ENCODE measurements at regions not wholly inside any gene's neighbourhood (a gene's known extent, or its start where the extent isn't known, plus 50 kb on each side); places are given as distances from the start of the nearest gene placed in this dataset.
"Not testable (repeated sequence)": the region's sequence is repeated elsewhere in the genome, so short reads cannot be mapped to it uniquely, and the experiment has no call there.

DNA sequence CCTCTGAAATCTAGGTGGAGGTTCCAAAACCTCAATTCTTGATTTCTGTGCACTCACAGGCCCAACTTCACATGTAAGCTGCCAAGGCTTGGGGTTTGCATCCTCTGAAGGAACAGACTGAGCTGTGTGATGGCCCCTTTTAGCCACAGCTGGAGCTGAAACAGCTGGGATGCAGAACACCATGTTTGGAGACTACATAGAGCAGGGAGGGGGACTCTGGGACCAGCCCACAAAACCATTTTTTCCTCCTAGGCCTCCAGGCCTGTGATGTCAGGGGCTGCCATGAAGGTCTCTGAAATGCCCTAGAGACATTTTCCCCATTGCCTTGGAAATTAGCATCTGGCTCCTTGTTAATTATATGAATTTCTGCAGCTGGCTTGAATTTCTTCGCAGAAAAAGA is 1025.9 kb upstream of the NOVA1 start:
- no peak for DNase-seq (ENCODE audit: low spot score)

DNA sequence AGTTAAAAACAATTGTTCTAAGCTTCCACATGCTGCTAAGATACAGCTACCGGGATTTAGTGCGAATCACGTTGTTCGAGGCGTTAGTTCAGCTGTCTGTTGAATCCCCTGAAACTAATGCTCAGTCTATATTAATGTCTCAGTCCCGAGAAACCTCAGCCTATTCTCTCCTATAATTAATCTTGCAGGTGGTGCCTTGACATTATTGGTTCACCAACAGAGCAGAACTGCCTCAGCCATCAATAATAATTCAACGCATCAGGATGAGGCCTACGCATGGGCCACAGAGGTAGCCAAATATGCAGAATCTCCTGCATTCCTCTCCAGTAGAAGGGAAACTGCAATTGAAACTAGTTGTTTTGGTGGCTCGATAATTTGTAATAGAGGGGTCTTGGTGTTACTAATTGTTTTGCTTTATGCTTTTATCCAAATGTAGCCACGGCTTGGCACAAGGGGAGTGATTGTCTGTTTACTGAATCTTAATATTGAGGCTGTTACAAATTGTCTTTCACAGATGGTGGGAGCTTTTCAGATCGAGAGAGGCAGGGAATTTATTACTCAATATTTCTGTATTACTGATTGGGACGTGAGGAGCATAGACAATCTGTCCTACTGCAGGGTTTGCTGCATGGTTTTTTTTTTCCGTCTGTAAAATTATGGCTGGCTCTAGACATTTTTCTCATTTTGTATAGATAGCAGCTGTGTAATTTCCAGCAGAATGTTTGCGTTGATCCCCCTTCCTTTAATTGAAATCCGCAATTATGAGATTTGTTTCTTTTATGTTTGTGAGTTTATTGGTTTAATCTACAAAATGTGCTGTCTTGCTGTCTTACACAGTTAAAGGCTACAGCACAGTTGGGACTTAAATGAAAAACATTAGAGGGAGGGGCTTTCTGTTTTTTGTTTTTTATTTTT is 1036.5 kb upstream of the NOVA1 start:
- no peak for DNase-seq (ENCODE audit: low spot score)

DNA sequence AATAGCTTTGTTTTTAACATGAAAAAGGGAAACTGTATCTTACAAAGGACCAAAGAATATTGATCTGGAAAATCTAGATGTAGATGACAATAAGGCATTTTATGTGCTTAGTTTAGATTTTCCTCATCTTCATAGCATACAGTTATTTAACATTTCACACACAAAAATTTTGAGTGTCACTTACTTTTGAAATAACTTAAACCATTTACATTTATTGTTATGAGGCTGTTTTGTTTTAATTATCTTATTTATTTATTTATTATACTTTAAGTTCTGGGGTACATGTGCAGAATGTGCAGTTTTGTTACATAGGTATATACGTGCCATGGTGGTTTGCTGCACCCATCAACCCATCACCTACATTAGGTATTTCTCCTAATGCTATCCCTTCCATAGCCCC is 1042.9 kb upstream of the NOVA1 start:
- DNase-seq (ENCODE audit: low spot score), result not testable (repeated sequence)

DNA sequence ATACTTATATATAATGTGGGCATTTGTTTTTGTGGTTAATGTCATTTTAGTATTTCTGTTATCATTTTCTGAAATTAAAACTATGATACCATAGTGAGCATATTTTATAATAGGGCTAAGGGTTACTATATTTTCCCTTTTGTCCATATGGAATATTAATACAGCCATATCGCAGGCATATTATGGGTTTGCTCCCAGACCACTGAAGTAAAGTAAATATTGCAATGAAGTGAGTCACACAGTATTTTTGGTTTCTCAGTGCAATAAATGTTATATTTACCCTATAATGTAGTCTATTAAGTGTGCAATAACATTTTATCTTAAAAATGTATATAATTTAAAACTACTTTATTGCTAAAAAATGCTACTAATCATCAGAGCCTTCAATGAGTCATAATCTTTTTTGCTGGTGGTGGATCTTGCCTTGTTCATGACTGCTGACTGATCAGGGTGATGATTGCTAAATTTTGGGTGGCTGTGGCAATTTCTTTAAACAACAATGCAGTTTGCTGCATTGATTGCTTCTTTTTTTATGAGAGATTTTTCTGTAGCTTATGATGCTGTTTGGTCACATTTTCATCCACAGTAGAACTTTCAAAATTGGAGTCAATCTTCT is 1044.5 kb upstream of the NOVA1 start:
- no peak for DNase-seq (ENCODE audit: low spot score)

DNA sequence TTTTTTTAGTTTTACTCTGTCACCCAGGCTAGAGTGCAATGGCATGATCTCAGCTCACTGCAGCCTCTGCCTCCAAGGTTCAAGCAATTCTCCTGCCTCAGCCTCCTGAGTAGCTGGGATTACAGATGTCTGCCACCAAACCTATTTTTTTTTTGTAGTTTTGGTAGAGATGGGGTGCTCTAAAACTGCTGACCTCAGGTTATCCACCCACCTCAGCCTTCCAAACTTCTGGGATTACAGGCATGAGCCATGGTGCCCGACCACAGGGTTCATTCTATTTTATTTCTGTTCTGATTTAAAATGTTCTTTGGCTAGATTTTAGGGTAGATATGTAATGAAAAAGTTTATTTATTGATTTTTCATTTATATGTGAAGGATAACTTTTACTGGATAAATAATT is 1062.8 kb upstream of the NOVA1 start:
- no peak for DNase-seq (ENCODE audit: low spot score)

DNA sequence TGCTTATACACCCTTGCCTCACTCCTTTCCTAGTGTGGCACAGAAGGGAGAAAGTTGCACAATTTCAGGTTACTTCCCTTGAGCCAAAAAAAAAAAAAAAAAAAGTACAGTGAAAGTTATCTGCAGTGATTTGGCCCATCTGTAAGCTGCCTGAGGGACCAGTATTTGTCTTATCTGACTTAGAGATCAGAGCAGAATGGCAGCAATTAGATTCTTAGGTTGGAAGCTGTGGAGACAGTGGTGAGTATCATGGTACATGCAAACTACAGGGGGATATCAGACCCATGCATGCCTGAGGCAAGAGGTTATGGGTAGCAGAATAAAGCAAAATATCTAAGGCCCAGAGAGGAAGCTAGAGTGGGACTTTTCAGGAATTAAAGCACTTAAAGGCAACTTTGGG is 1070.7 kb upstream of the NOVA1 start:
- no peak for DNase-seq (ENCODE audit: low spot score)

DNA sequence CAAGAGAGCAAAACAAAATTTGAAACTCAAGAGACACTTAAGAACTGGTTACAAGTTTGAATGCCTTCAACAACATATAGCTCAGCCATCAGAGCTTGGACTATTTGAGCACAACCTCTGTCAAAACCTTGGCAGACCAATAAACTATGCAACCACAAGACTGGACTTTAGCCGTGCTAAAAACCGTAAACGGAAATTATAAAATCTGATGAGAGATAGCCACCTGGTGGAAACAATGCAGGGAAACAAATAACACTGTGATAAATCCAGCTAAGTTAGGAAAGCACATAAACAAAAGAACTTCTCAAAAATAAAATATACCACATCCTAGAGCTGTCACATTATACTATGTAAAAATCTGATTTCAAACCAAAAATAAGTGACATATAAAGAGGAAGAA is 1074.2 kb upstream of the NOVA1 start:
- DNase-seq (ENCODE audit: low spot score), result no peak

DNA sequence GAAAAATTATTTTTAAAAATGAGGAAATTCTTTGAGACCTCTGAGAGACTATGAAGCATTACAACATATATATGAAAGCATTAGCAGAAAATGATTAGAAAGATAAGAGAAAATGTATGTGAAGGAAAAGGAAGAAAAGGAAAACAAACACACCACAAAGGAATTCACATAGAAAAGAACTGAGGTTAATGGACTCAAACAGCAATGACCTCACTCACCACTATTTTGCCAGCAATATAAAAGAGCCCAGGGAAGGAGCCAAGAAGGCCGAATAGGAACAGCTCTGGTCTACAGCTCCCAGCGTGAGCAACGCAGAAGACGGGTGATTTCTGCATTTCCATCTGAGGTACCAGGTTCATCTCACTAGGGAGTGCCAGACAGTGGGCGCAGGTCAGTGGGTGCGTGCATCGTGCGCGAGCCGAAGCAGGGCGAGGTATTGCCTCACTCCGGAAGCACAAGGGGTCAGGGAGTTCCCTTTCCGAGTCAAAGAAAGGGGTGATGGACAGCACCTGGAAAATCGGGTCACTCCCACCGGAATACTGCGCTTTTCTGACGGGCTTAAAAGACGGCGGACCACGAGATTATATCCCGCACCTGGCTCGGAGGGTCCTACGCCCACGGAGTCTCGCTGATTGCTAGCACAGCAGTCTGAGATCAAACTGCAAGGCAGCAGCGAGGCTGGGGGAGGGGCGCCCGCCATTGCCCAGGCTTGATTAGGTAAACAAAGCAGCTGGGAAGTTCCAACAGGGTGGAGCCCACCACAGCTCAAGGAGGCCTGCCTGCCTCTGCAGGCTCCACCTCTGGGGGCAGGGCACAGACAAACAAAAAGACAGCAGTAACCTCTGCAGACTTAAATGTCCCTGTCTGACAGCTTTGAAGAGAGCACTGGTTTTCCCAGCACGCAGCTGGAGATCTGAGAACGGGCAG is 1075.2 kb upstream of the NOVA1 start:
- DNase-seq (ENCODE audit: low spot score), result not testable (repeated sequence)

DNA sequence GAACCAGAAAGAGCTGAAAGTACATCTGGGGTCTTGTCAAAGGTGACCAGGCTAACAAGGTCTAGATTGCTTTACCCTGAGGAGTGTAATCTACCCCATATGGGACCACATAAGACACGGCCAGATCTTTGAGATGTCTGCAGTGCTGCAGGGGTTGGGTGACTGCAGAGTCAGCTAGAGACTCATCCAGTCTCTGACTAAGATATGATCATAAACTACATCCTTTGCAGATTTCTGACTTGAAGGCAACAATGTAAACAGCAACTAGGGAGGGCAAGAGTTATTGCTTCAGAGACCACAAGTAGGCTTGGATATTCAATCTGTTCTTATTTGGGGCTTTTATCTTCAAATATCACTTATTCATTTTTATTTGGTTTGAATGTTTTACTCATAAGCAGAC is 1080.5 kb upstream of the FOXG1 start:
- no peak for DNase-seq (ENCODE audit: low spot score)

DNA sequence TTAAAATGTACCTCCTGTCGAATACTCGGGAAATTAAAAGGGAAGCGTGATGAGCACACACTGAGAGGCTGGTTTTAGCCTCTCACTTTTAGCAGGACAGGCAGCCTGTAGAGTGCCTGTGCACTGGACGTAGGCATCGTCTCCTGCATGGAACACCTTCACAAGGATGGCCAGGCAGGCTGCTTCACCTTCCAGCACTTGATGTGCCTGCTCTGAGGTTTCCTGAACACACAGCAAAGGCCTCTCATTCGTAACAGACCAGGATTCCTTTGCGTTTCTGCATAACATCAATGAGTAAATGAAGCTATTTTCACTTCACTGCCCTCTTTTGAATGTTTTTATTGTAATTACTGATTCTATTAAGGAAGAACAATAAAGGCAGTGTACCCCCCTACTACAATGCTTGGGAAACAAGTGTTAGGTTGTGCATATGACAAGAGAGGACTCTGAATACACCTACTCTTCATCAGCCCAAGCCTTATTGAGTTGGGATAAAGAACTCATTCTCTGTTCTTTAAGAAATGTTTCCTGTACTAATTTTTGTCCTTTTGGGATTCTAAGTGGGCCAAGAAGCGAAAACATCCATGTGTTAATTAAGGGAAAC is 1077.6 kb upstream of the FOXG1 start:
- no peak for DNase-seq (ENCODE audit: low spot score)

DNA sequence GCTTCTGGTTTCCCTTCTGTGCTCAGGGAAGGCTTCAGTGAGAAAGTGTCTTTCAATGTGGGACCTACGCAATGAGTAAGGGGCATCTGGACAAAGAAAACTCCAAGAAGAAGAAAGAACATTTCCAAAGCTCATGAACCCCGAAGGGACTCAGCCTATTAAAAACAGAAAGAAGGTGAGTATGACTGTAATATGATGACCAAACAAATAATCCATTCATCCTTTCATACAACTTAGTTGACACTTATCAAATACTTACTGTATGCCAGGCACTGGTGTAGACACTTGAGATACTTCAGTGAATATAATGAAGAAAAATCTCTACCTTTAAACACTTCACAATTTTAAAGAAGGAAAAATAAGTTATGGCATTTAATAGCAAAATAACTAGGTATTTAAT is 1054.2 kb upstream of the FOXG1 start:
- DNase-seq (ENCODE audit: low spot score), result no peak

DNA sequence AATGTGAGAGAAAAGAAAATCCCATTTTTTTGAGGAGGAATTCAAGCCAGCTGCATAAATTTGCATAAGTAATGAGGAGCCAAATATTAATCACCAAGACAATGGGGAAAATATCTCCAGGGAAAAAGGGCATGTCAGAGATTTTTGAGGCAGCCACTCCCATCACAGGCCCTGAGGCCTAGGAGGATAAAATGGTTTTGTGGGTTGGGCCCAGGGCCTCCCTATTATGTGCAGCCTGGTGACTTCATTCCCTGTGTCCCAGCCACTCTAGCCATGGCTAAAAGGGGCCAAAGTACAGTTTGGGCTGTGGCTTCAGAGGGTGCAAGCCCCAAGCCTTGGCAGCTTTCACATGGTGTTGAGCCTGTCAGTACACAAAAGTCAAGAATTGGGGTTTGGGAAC is 1051.0 kb upstream of the FOXG1 start:
- DNase-seq (ENCODE audit: low spot score), result no peak

DNA sequence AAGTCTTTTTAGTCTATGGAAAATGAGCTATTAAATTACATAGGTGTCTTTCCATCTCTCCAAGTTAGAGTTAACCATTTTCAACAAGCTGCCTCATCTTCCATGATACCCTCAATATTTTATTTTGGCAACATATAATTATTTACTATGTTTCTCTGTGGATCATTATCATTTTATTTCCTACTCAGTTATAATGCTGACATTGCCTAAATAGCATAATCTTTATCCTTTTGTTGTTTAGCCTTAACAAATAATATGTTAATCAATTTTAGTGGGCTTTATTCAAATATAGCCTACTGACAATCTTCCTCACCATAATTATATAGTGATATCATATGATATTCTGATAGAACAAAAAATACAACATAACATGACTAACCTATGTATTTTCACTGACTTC is 1044.8 kb upstream of the FOXG1 start:
- DNase-seq (ENCODE audit: low spot score), result no peak

DNA sequence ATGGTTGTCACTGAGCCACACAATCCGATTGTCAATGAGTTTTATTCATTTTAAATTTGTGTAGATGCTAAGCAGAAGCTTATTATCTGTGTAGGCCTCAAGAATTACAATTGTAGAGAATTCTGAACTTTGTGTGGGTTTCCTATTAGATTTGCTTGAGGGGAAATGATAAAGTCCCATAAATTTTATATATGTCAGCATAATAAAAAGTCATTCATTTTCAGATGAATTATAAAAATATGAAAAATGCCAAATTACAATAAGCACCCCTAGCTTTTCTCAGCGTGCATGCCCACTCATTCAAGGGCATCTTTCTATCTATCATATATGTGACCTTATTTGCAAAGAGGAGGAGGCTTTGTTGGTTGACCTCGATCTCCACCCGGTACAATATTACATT is 1041.1 kb upstream of the FOXG1 start:
- DNase-seq (ENCODE audit: low spot score), result no peak

DNA sequence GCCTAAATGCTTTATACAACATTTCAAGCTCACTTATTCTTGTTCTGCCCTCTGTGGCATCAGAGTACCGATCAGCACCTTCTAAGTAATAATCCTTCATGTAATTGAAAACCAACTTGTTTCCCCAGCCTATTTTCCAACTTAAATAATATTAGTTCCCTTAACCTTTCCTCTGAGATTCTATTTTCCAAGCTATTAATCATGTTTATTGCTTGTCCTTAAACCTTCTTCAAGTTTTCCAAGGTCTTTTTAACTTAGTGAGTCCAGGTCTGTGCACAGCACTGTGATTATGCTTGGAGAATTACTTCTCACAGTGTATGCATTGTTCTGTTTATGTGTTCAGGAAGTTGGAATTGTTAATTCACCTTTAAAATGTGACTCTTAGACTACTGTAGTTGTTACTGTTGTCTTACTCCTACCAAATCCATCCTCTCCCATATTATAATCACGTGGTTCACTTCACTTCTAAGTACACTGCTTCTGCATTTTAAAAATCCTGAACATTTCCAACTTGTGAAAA is 1039.3 kb upstream of the FOXG1 start:
- no peak for DNase-seq (ENCODE audit: low spot score)

DNA sequence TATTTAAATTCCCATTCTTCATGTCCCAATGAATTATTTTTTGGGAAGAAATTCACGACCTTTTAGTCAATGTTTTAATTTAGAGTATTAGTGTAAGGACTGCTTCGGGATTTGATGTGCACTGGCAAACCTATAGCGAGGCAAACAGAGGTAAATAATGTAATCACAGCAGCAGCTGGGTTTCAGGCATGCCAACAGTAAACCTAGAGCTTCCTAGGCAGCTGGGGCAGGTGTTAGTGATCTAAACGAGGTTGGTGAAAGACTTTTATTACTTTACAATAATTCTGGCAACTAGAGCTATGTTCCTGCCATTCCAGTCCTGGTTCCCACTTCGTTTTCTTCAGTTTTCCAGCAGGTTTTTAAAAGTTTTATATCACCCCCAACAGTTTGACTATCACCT is 1036.4 kb upstream of the FOXG1 start:
- no peak for DNase-seq (ENCODE audit: low spot score)

DNA sequence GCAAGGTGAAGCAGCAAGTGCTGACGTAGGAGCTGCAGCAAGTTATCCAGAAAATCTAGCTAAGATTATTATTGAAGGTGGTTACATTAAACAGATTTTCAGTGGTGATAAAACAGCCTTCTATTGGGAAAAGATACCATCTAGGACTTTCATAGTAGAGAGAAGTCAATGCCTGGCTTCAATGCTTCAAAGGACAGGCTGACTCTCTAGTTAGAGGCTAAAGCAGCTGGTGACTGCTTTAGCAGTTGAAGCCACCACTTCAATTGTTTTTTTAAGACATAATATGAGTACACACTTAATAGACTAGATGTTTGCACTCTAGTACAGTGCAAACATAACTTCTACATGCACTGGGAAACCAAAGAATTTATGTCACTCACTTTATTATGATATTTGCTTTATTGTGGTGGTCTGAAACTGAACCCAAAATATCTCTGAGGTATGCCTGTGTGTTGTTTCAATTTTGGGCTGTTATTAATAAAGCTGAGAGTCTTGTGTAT is 1026.9 kb upstream of the FOXG1 start:
- DNase-seq (ENCODE audit: low spot score), result no peak

DNA sequence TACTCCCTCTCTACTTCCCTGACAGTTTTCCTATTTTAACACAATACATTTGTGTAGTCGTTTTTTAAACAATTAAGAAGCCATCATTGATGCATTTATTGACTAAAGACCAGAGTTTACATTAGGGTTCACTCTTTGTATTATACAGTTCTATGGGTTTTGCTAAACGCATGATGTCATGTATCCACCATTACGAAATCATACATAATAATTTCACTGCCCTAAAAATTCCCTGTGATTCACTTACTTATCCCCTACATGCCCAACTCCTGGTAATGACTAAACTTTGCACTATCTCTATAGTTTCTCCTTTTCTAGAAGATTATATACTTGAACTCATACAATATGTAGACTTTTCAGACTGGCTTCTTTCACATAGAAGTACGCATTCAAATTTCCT is 1016.5 kb upstream of the FOXG1 start:
- DNase-seq (ENCODE audit: low spot score), result no peak

DNA sequence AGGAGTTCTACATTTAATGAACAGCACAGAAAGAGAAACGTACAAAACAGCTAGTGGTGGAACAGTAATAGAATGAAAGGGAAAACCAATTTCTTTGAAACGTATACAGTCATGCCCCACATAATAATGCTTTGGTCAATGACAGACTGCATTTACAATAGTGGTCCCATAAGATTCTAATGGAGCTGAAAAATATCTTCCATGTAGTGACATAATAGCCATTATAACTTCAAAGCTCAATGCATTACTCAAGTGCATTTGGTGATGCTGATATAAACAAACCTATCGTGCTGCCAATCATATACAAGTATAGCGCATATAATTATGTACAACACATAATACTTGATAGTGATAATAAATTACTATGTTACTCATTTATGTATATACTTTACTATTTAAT is 1008.9 kb upstream of the FOXG1 start:
- not testable (repeated sequence) for DNase-seq (ENCODE audit: low spot score)

DNA sequence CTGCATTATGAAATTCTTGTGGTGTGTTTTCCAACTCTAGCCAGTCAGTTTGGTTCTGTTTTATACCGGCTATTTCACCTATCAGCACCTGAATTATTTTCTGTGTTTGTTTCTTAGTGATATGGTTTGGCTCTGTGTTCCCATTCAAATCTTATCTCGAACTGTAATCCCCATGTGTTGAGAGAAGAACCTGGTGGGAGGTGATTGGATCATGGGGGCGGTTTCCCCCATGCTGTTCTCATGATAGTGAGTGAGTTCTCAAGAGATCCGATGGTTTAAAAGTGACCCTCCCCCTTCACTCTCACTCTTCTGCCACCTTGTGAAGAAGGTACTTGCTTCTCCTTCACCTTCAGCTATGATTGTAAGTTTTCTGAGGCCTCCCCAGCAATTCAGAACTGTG is 1006.2 kb upstream of the FOXG1 start:
- not testable (repeated sequence) for DNase-seq (ENCODE audit: low spot score)

Measured in SW480 (cell line).